Endothelial cell of umbilical vein (primary cell): ENCODE measurements at regions not wholly inside any gene's neighbourhood (a gene's known extent, or its start where the extent isn't known, plus 50 kb on each side); places are given as distances from the start of the nearest gene placed in this dataset.

Experiments used
- BruUV-seq: library from RNA; stranded (reverse); fragments of 400-500 nt; replicated peaks from 2 replicates; lab custom pipeline; 2021; lab: Mats Ljungman, UMichigan
- CTCF ChIA-PET: fragments of 300-600, 350-600 bp; sonication (Branson Sonifier 250); formaldehyde crosslinking; loops from one replicate; lab custom pipeline; 2021; ENCODE audit warnings: antibody characterized with exemption, inconsistent platforms; lab: Charles Lee
- POLR2A ChIA-PET: fragments of 300-600, 350-600 bp; sonication (Branson Sonifier 250); formaldehyde crosslinking; loops from one replicate; lab custom pipeline; 2021; ENCODE audit warnings: antibody characterized with exemption, inconsistent platforms; lab: Charles Lee
- DNase-seq: peaks from one replicate; pipeline ENCODE4 v3.0.0-alpha.2; 2011; ENCODE audit warnings: low read depth, low spot score
- FAIRE-seq: peaks from 2 replicates; lab custom pipeline; 2011; peaks lifted over from hg19 to GRCh38; lab: Jason Lieb, UNC
- H2AFZ ChIP-seq: 2 replicates; pipeline ENCODE4 v1.6.0; 2012; ENCODE audit warnings: low read depth, low read length, control low read depth, inconsistent platforms
- H3K27ac ChIP-seq: 2 replicates; pipeline ENCODE4 v1.5.1; 2011; ENCODE audit warnings: low read depth, mild to moderate bottlenecking, control low read depth, low read length, moderate library complexity; ENCODE audit not compliant: insufficient read depth
- H3K27me3 ChIP-seq, 2 experiments: 2 replicates each; pipeline versions ENCODE4 v1.6.0 to v1.6.1; 2011; ENCODE audit warnings: low read length in 2 of 2, mixed read lengths in 1 of 2; ENCODE audit not compliant: control insufficient read depth in 2 of 2, insufficient read depth in 2 of 2
- H3K36me3 ChIP-seq, 2 experiments: 2 replicates in 1 of 2; 3 replicates in 1 of 2; pipeline ENCODE4 v1.5.1; 2011; ENCODE audit warnings: low read length in 2 of 2, mild to moderate bottlenecking in 1 of 2, moderate library complexity in 1 of 2; ENCODE audit not compliant: control insufficient read depth in 2 of 2, insufficient read depth in 2 of 2; ENCODE audit errors: extremely low read depth in 1 of 2
- H3K4me1 ChIP-seq: 3 replicates; pipeline ENCODE4 v1.5.1; 2011; ENCODE audit warnings: mild to moderate bottlenecking, low read length; ENCODE audit not compliant: control insufficient read depth, insufficient read depth; ENCODE audit errors: extremely low read depth
- H3K4me2 ChIP-seq: 2 replicates; pipeline ENCODE4 v1.6.1; 2011; ENCODE audit warnings: low read length, control low read depth, mixed read lengths; ENCODE audit not compliant: insufficient read depth
- H3K4me3 ChIP-seq, 3 experiments: fragments of 200-600 bp in 1 of 3; sonication (generic), shearing (Covaris generic) in 1 of 3; replicated peaks in 1 of 3; 2 replicates each; pipeline ENCODE4 v1.5.1; 2011 to 2016; ENCODE audit warnings: control low read depth in 3 of 3, low read length in 3 of 3, mild to moderate bottlenecking in 2 of 3, inconsistent platforms in 1 of 3, low read depth in 1 of 3, moderate library complexity in 1 of 3; ENCODE audit not compliant: insufficient read depth in 1 of 3
- H3K79me2 ChIP-seq: 2 replicates; pipeline ENCODE4 v1.6.0; 2012; ENCODE audit warnings: low read length, inconsistent platforms; ENCODE audit not compliant: control insufficient read depth, insufficient read depth
- H3K9ac ChIP-seq: replicated peaks from 2 replicates; pipeline ENCODE3; 2011; ENCODE audit warnings: low read length, control low read depth; ENCODE audit not compliant: insufficient read depth; ENCODE audit errors: extremely low read depth
- H3K9me1 ChIP-seq: replicated peaks from 3 replicates; pipeline ENCODE4 v1.6.0; 2011; ENCODE audit warnings: mild to moderate bottlenecking, low read length; ENCODE audit not compliant: control insufficient read depth, insufficient read depth; ENCODE audit errors: extremely low read depth
- H3K9me3 ChIP-seq: replicated peaks from 2 replicates; pipeline ENCODE4 v1.5.1; 2012; ENCODE audit warnings: low read length, inconsistent platforms; ENCODE audit not compliant: control insufficient read depth, insufficient read depth
- H4K20me1 ChIP-seq: replicated peaks from 2 replicates; pipeline ENCODE3; 2011; ENCODE audit warnings: mild to moderate bottlenecking, low read length; ENCODE audit not compliant: control insufficient read depth, insufficient read depth; ENCODE audit errors: extremely low read depth
- EZH2 ChIP-seq: IDR thresholded peaks from 2 replicates; pipeline ENCODE4 v1.6.1; 2012; ENCODE audit warnings: borderline replicate concordance, low read depth, mild to moderate bottlenecking, moderate library complexity, low read length, inconsistent platforms; ENCODE audit not compliant: severe bottlenecking
- FOS ChIP-seq: IDR thresholded peaks from 2 replicates; pipeline ENCODE4 v1.6.1; 2011; ENCODE audit warnings: mild to moderate bottlenecking, low read length, moderate library complexity, borderline replicate concordance; ENCODE audit not compliant: insufficient read depth
- GATA2 ChIP-seq: IDR thresholded peaks from 2 replicates; pipeline ENCODE4 v1.7.0; 2011; ENCODE audit warnings: low read depth, mild to moderate bottlenecking, moderate library complexity, mixed read lengths, low read length; ENCODE audit not compliant: insufficient read length, insufficient read depth
- JUN ChIP-seq: IDR thresholded peaks from 2 replicates; pipeline ENCODE4 v1.6.1; 2011; ENCODE audit warnings: borderline replicate concordance, low read depth; ENCODE audit not compliant: insufficient read length, insufficient read depth
- MYC ChIP-seq: IDR thresholded peaks from one replicate; pipeline ENCODE4 v1.6.1; 2011; ENCODE audit warnings: mild to moderate bottlenecking, low read depth, low read length
- POLR2A ChIP-seq: IDR thresholded peaks from 2 replicates; pipeline ENCODE4 v1.6.1; 2012; ENCODE audit warnings: low read depth, mild to moderate bottlenecking, control low read depth, low read length
- POLR2AphosphoS5 ChIP-seq: IDR thresholded peaks from 2 replicates; pipeline ENCODE4 v1.6.1; 2012; ENCODE audit warnings: low read depth, mild to moderate bottlenecking, control low read depth, low read length, moderate library complexity; ENCODE audit not compliant: insufficient read depth
- dilution Hi-C: fragments of 300-500 bp; cut with MboI; formaldehyde crosslinking; loops from one replicate; pipeline ENCODE4 v1.15.0; 2019; ENCODE audit warnings: low sequenced_read_pairs; ENCODE audit not compliant: extremely low pct_ligation_motif_present
- intact Hi-C: fragments of 100-400 bp; cut with micrococcal nuclease; formaldehyde crosslinking; loops from one replicate; pipeline ENCODE4 v1.10.0; 2022
- TF ChIP-seq, protein P1 (sequence below), 2 donors: IDR thresholded peaks; 1 replicate in 1 of 2; 2 replicates in 1 of 2; pipeline ENCODE4 v1.5.1; 2011; ENCODE audit warnings: low read length in 2 of 2, mild to moderate bottlenecking in 2 of 2, moderate library complexity in 2 of 2, control low read depth in 1 of 2, inconsistent platforms in 1 of 2, low read depth in 1 of 2; ENCODE audit not compliant: insufficient read depth in 1 of 2; ENCODE audit errors: extremely low read depth in 1 of 2
- TF ChIP-seq, protein P2 (sequence below): IDR thresholded peaks from 2 replicates; pipeline ENCODE4 v1.6.1; 2011; ENCODE audit not compliant: insufficient read depth, insufficient read length

DNA sequence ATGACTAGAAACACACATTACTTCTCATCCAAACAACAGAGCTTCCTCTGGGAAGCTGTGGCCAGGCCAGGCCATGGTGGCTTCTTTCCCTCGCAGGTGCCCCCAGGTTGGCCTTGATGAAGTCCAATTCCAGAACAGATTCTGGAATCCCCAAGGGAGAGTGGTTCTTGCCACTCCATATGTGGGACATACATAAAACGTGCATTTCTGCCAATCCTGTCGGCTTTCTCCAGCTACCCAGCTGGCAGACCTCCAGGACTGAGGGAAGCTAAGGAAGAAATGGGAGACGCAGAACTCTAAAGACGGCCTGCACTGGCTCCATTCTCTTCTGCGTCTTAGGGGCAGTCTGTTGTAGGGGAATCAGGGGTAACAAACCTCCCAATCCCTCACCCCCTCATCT is 219.2 kb upstream of the CDH5 start:
- DNase-seq (no peak), FAIRE-seq (no peak)
- no peak overlapping the region for H3K9ac ChIP-seq
- BruUV-seq: no TSS peak
- no peak overlapping the region for H3K4me2 ChIP-seq
- H4K20me1 ChIP-seq: no peaks in the 10 kb centered on the region
- CTCF ChIA-PET: no interaction called here
- no peaks in the 10 kb centered on the region for H3K9me3 ChIP-seq
- H3K36me3 ChIP-seq: no peaks in the 10 kb centered on the region
- no peaks in the 10 kb centered on the region for H3K79me2 ChIP-seq
- no peak for TF ChIP-seq POLR2AphosphoS5
- no peak for TF ChIP-seq POLR2A
- TF ChIP-seq, protein P1, sequence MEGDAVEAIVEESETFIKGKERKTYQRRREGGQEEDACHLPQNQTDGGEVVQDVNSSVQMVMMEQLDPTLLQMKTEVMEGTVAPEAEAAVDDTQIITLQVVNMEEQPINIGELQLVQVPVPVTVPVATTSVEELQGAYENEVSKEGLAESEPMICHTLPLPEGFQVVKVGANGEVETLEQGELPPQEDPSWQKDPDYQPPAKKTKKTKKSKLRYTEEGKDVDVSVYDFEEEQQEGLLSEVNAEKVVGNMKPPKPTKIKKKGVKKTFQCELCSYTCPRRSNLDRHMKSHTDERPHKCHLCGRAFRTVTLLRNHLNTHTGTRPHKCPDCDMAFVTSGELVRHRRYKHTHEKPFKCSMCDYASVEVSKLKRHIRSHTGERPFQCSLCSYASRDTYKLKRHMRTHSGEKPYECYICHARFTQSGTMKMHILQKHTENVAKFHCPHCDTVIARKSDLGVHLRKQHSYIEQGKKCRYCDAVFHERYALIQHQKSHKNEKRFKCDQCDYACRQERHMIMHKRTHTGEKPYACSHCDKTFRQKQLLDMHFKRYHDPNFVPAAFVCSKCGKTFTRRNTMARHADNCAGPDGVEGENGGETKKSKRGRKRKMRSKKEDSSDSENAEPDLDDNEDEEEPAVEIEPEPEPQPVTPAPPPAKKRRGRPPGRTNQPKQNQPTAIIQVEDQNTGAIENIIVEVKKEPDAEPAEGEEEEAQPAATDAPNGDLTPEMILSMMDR (IDR thresholded peaks at IDR 0.05; ENCODE audit: extremely low read depth in 1 of 2, insufficient read depth in 1 of 2, low read depth in 1 of 2, low read length in 2 of 2): no peak
- TF ChIP-seq MYC: no peak
- TF ChIP-seq, protein P2, sequence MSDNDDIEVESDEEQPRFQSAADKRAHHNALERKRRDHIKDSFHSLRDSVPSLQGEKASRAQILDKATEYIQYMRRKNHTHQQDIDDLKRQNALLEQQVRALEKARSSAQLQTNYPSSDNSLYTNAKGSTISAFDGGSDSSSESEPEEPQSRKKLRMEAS: no peak
- no peak for TF ChIP-seq EZH2
- dilution Hi-C loops (no loop called here), intact Hi-C loops (no loop called here)
- POLR2A ChIA-PET: no interaction called here
- no peak overlapping the region for H3K27ac ChIP-seq
- H3K4me1 ChIP-seq: no peaks in the 10 kb centered on the region
- H3K27me3 ChIP-seq: no peaks in the 10 kb centered on the region
- no peak overlapping the region for H3K4me3 ChIP-seq
- no peaks in the 10 kb centered on the region for H3K9me1 ChIP-seq
- no peak overlapping the region for H2AFZ ChIP-seq

DNA sequence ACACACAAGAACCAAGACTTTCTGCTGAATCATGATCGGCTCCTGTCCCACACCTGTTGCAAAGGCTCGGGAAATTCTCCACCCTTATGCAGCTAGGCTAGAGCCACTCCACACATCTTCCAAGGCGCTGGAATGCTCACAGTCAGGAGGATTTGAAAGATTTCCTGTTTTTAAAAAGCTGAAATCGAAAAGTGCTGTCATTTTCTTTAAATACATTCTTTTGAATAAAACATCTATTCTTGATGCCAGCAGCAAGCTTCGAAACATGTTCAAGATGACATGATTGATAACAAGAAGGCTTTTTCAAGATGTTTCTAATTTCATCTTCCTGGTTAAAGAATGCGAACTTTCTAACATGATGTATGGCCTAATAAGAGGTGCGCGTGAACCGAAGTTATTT is 219.7 kb upstream of the CDH5 start:
- H3K4me3 ChIP-seq: no peak overlapping the region
- CTCF ChIA-PET: no interaction called here
- no peak for DNase-seq
- no peaks in the 10 kb centered on the region for H3K4me1 ChIP-seq
- H3K4me2 ChIP-seq: no peak overlapping the region
- FAIRE-seq: no peak
- intact Hi-C loops (no loop called here), dilution Hi-C loops (no loop called here)
- no peaks in the 10 kb centered on the region for H4K20me1 ChIP-seq
- BruUV-seq: no TSS peak
- H3K36me3 ChIP-seq: no peaks in the 10 kb centered on the region
- POLR2A ChIA-PET: no interaction called here
- no peaks in the 10 kb centered on the region for H3K79me2 ChIP-seq
- no peak for TF ChIP-seq POLR2AphosphoS5
- TF ChIP-seq POLR2A: no peak
- no peak for TF ChIP-seq MYC
- TF ChIP-seq FOS: no peak
- TF ChIP-seq, protein P2: no peak
- no peak for TF ChIP-seq GATA2
- no peak for TF ChIP-seq JUN
- H3K27me3 ChIP-seq: no peaks in the 10 kb centered on the region
- H3K9me3 ChIP-seq: no peaks in the 10 kb centered on the region
- no peaks in the 10 kb centered on the region for H3K9me1 ChIP-seq
- no peak overlapping the region for H3K27ac ChIP-seq
- H3K9ac ChIP-seq: no peak overlapping the region
- H2AFZ ChIP-seq: no peak overlapping the region
